BJ (cell line): ENCODE measurements at regions not wholly inside any gene's neighbourhood (a gene's known extent, or its start where the extent isn't known, plus 50 kb on each side); places are given as distances from the start of the nearest gene placed in this dataset.

ENCODE experiments used
- CTCF ChIA-PET: fragments of 350-600 bp; formaldehyde crosslinking; extraction: SDS; loops from one replicate; lab custom pipeline; 2021; ENCODE audit warnings: antibody characterized with exemption, inconsistent platforms; lab: Yijun Ruan, JAX
- POLR2A ChIA-PET: fragments of 300-600 bp; sonication (Branson Sonifier 250); formaldehyde crosslinking; extraction: SDS; loops from one replicate; lab custom pipeline; 2021; ENCODE audit warnings: antibody characterized with exemption; lab: Charles Lee
- DNase-seq: peaks from one replicate; pipeline ENCODE4 v3.0.0-alpha.2; 2011; ENCODE audit warnings: low read depth
- H3K27me3 ChIP-seq: 2 replicates; pipeline ENCODE4 v1.6.0; 2011; ENCODE audit warnings: low read length; ENCODE audit not compliant: control insufficient read depth, insufficient read depth
- H3K36me3 ChIP-seq: 2 replicates; pipeline ENCODE4 v1.5.1; 2011; ENCODE audit warnings: low read length; ENCODE audit not compliant: control insufficient read depth, insufficient read depth
- H3K4me3 ChIP-seq: 2 replicates; pipeline ENCODE4 v1.5.1; 2011; ENCODE audit warnings: low read depth, mild to moderate bottlenecking, control low read depth, low read length
- CTCF ChIP-seq: IDR thresholded peaks from 2 replicates; pipeline ENCODE4 v1.5.1; 2011; ENCODE audit warnings: low read depth, mild to moderate bottlenecking, control low read depth, inconsistent platforms, low read length, moderate library complexity; ENCODE audit not compliant: insufficient read depth

- TF ChIP-seq CTCF = no peak
- Histone ChIP-seq H3K36me3 (no peaks in the 10 kb centered on the region), H3K4me3 (no peak overlapping the region), H3K27me3 (no peaks in the 10 kb centered on the region)
- ChIA-PET CTCF (interaction anchor here (1.7 kb wide), 1 partner anchor 13 kb away, joined by 3 read pairs; no protein-coding TSS in a partner anchor), POLR2A (no interaction called here)
- DNase-seq = no peak
These were observed 93.6 kb downstream of the ATXN3L start for GRCh38 chrX:13226214-13226613.

- DNase-seq = peak; percentile 41
- ChIA-PET CTCF (no interaction called here), POLR2A (interaction anchor here (0.6 to 0.7 kb wide), 2 partner anchors 248 to 280 kb away, joined by 4 to 9 read pairs; no protein-coding TSS in a partner anchor)
- H3K36me3 ChIP-seq = no peaks in the 10 kb centered on the region
- no peak overlapping the region for H3K4me3 ChIP-seq
- no peak for TF ChIP-seq CTCF
- H3K27me3 ChIP-seq = no peaks in the 10 kb centered on the region
These were observed 95.8 kb downstream of the ATXN3L start for GRCh38 chrX:13223868-13224567.

- CTCF ChIA-PET = no interaction called here
- POLR2A ChIA-PET = no interaction called here
These were observed 98.9 kb downstream of the ATXN3L start for GRCh38 chrX:13220916-13221315.

GRCh38 chrX:13219991-13220764, 99.7 kb downstream of the ATXN3L start:
- H3K4me3 ChIP-seq = no peak overlapping the region
- H3K36me3 ChIP-seq = no peaks in the 10 kb centered on the region
- ChIA-PET POLR2A (no interaction called here), CTCF (no interaction called here)
- TF ChIP-seq CTCF = no peak
- no peaks in the 10 kb centered on the region for H3K27me3 ChIP-seq
- no peak for DNase-seq

More at GRCh38 chrX:13220916-13221315, 98.9 kb downstream of the ATXN3L start:
- Histone ChIP-seq H3K27me3 (no peaks in the 10 kb centered on the region), H3K36me3 (no peaks in the 10 kb centered on the region), H3K4me3 (no peak overlapping the region)
- TF ChIP-seq CTCF = no peak
- no peak for DNase-seq

GRCh38 chrX:13218758-13219157, 101.1 kb downstream of the ATXN3L start:
- no peak for DNase-seq
- POLR2A ChIA-PET = no interaction called here
- Histone ChIP-seq H3K27me3 (no peaks in the 10 kb centered on the region), H3K36me3 (no peaks in the 10 kb centered on the region), H3K4me3 (no peak overlapping the region)
- no peak for TF ChIP-seq CTCF
- CTCF ChIA-PET = no interaction called here
